ENCODE measurements at regions not wholly inside any gene's neighbourhood (a gene's known extent, or its start where the extent isn't known, plus 50 kb on each side); places are given as distances from the start of the nearest gene placed in this dataset.

GRCh38 chr10:28812384-28813372 is 135.4 kb downstream of the BAMBI start:
- DNase-seq, result no peak

GRCh38 chr10:28815681-28816080 is 138.4 kb downstream of the BAMBI start:
- no peak for DNase-seq

GRCh38 chr10:28822719-28823464 is 145.6 kb downstream of the BAMBI start:
- no peak for DNase-seq

GRCh38 chr10:28823501-28824075 is 146.3 kb downstream of the BAMBI start:
- DNase-seq, result no peak

- no peak for DNase-seq
These were observed 156.0 kb downstream of the BAMBI start for GRCh38 chr10:28833313-28833712.

DNA sequence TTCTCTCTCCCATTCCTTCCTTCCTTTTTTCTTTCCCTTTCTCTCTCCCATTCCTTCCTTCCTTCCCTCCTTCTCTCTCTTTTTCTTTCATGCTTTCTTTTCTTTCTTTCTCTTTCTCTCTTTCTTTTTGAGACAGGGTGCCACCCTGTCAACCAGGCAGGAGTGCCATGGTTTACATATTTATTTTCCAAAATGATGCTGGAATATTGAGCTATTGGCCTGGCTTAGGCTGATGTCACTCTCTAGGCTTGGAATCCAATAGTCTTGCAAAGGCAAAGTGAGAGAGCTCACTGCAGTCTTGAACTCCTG is 159.1 kb downstream of the BAMBI start:
- no peak for DNase-seq

- DNase-seq, result no peak
These were observed 160.5 kb downstream of the BAMBI start for GRCh38 chr10:28837613-28838390.

DNA sequence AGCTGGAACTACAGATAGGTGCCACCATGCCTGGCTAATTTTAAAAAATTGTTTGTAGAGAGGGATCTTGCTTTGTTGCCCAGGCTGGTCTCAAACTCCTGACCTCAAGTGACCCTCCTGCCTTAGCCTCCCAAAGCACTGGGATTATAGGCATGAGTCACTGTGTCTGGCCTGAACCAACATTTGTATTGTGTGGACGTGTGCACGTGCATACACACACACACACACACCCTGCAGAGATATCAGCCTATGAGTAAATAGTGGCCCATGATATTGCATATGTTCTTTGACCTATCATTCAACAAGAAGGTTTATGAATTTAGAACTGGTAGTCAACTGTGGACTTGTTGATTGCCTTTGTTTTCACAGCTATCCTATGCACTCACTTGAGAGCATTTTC is 161.6 kb downstream of the BAMBI start:
- DNase-seq, result no peak

GRCh38 chr10:28839600-28840007 is 162.3 kb downstream of the BAMBI start:
- no peak for DNase-seq

DNA sequence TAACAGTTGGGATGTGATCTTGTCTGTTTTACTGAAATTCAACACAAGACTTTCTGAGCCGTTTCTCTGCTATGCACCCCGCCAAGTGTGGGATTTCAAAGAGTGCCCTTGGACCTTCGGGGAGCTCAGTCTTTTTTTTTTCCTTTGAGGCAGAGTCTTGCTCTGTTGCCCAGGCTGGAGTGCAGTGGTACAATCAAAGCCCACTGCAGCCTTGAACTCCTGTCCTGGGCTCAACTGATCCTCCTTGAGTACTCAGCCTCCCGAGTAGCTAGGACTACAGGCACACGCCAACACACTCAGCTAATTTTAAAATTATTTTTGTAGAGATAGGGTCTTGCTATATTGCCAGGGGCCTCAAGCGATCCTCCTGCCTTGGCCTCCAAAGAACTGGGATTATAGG is 162.9 kb downstream of the BAMBI start:
- DNase-seq, result no peak

DNA sequence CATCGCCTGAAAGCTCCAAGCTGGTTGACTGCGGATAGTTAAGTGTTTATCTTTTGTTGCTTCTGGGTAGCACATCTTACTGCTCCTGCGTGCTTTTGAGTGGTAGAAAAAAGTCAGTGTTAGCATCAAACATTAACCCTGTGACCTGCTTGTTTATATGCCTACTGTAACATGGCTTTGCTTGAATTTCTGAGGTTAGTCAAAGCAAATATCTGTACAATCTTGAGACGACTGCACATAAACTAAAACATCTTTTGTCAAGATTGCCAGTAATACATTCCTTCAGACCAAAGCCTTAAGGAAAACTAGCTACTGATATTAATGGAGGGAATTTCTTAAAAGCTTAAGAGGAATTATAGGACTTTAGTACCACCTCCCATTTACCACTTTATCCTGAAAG is 163.7 kb downstream of the BAMBI start:
- DNase-seq, result no peak

DNA sequence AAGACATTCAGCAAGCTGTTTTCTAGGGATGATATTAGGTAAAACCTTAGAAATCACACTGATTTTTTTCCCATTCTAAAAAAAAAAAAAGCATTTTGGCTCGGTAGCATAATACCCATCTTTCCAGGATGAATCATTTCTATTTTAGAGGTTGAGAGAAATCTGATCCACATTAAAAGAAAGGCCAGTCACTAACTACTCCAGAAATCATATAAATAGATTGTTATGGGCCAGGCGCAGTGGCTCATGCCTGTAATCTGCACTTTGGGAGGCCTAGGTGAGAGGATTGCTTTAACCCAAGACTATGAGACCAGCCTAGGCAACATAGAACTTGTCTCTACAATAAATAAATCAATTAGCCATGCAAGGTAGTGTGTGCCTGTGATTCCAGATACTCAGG is 164.3 kb downstream of the BAMBI start:
- DNase-seq, result no peak

DNA sequence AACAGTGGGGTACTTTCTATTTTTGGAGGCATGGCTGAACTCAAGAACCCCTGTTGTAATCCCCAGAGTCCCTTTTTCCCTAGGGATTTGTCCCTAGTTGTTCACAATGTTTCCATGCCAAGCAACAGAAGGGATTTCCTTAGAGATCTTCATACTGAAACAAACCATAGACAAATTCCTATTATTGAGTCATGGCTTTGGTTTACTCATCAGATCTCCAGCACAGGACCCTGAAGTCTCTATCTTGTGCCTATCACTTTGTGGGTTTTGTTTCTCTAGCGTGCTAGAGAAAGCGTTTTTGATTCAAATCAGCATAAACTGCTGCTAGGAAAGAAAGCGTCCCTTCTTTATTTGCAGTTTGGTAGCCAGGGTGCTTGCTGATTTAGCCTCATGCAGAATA is 165.0 kb downstream of the BAMBI start:
- DNase-seq, result no peak

- no peak for DNase-seq
These were observed 167.8 kb downstream of the BAMBI start for GRCh38 chr10:28845009-28845682.

DNA sequence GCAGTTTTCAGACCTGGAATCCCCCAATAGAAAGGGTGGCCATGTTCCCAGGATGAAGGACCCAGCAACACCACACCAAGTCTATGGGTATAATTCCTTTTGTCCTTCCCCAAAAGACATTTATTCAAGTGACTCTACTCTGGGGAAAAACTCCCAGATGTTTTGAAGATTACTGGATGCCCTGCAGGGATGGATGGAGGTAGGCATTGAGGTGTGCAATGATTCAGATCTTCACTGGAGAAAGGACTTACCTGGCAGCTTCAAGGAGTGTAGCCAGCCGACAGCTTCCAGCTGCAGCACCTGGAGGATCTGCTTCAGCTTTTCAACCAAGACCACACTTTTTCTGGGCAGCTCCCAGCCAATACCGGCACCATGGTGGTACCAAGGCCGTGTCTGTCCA is 172.0 kb downstream of the BAMBI start:
- no peak for DNase-seq

- no peak for DNase-seq
These were observed 172.5 kb downstream of the BAMBI start for GRCh38 chr10:28849821-28850220.

GRCh38 chr10:28850784-28851183 is 173.5 kb downstream of the BAMBI start:
- DNase-seq, result no peak

DNA sequence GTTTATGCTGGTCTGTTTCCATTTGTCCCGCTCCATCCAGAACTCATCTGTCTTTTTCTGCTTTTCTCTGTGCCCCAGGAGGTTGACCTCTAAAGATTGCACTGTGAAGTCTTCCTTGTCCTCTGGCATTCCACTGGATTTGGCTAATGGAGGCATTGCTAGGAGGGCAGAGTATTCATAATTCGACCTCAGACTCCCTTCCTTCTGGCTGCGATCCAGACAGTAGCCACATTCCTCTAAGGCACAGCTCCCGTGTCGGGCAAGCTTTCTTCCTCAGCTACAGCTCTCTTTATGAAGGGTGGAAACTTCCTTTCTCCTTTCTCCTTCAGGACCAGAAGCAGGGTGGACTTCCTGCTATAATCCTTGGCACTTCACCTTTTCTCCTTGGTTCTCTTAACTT is 175.9 kb downstream of the BAMBI start:
- no peak for DNase-seq

- no peak for DNase-seq
These were observed 179.8 kb downstream of the BAMBI start for GRCh38 chr10:28857164-28857563.

DNA sequence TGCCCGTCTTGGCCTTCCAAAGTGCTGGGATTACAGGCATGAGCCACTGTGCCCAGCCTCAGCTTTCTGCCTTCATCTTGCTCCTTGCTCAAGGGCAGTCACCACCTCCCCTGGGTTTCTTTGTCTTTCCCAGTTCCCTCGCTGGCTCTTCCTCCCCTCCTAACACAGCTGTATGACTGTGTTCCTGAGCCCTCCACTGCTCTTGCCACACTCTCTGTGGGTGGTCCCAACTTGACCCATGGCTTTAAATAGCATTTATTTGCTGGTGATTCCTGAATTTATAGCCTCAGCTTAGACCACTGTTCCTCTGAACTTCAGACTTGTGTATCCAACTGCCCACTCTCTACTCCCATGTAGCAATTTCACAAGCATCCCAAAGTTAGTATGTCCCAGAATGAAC is 181.3 kb downstream of the BAMBI start:
- no peak for DNase-seq

DNA sequence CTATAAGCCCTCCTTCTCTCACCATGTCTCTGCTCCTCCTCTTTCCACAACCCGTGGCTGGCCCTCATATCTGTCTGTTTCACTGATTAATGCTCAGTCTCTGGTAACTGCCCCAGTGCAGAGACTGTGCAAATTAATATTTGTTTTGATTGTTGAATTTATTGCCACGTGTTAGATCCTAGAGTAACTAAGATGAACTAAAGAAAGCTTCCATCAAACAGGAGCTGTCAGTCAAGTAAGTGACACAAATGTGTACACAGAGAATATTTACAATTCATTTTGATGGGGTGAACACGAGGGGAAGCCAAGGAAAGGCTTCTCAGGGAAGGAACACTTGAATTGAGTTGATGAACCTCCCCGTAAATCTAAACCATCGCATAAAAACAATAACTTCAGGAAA is 182.5 kb downstream of the BAMBI start:
- DNase-seq, result no peak

GRCh38 chr10:28862219-28862618 is 184.9 kb downstream of the BAMBI start:
- DNase-seq, result no peak

Data from NCI-H526 (cell line).